ENCODE measurements at regions not wholly inside any gene's neighbourhood (a gene's known extent, or its start where the extent isn't known, plus 50 kb on each side); places are given as distances from the start of the nearest gene placed in this dataset.

GRCh38 chr10:61609701-61610100 lies 53.0 kb upstream of the CABCOCO1 start:
- TF ChIP-seq CTCF (IDR thresholded peaks at IDR 0.05; ENCODE audit: low read depth, low read length) (no peak), POLR2A (IDR thresholded peaks at IDR 0.05; ENCODE audit: extremely low read depth, insufficient read length) (no peak)

Measured in NB4 (cell line).